Stomach (tissue), 8 donors: ENCODE measurements at regions not wholly inside any gene's neighbourhood (a gene's known extent, or its start where the extent isn't known, plus 50 kb on each side); places are given as distances from the start of the nearest gene placed in this dataset.
A peak's percentile ranks its signal among the peaks of the same experiment; 100 is the strongest.
"Not testable (repeated sequence)": the region's sequence is repeated elsewhere in the genome, so short reads cannot be mapped to it uniquely, and the experiment has no call there.

Experiments
- DNase-seq, 2 donors: peaks; one replicate each; pipeline versions ENCODE4 v3.0.0 to v3.0.0-alpha.2; 2013 to 2019
- H3K27ac ChIP-seq, 5 donors: fragments of 200-600 bp in 4 of 5; sonication (generic) in 4 of 5; one replicate each; pipeline ENCODE4 v1.5.1; 2013 to 2019; ENCODE audit warnings: mild to moderate bottlenecking in 1 of 5, moderate library complexity in 1 of 5
- H3K27me3 ChIP-seq, 3 donors: fragments of 200-600 bp; sonication (generic); one replicate each; pipeline ENCODE4 v1.5.1; 2017 to 2019; ENCODE audit warnings: mixed run types in 1 of 3
- H3K36me3 ChIP-seq, 4 donors: fragments of 200-600 bp; sonication (generic); 1 replicate in 3 of 4; 2 replicates in 1 of 4; pipeline ENCODE4 v1.5.1; 2016 to 2019
- H3K4me1 ChIP-seq, 4 donors: fragments of 200-600 bp; sonication (generic); one replicate each; pipeline ENCODE4 v1.5.1; 2016 to 2019
- H3K4me3 ChIP-seq, 4 donors: fragments of 200-600 bp; sonication (generic) in 3 of 4; one replicate each; pipeline ENCODE4 v1.5.1; 2016 to 2019; ENCODE audit warnings: mild to moderate bottlenecking in 1 of 4
- H3K9me3 ChIP-seq, 4 donors: fragments of 200-600 bp; sonication (generic); one replicate each; pipeline ENCODE4 v1.5.1; 2016 to 2019
- WGBS, 5 donors: extraction: QIAGEN DNeasy Blood & Tissue Kit in 3 of 5; methylation state at CpG; one replicate each; pipeline versions ENCODE4 v1.1.5 to v1.1.7; 2013 to 2018; 5-methylcytosine and 5-hydroxymethylcytosine counted together
- intact Hi-C: fragments of 100-400 bp; cut with DNase I; formaldehyde crosslinking; loops from one replicate; pipeline ENCODE4 v1.15.1; 2023; ENCODE audit warnings: low total_unique reads
- small RNA-seq, 4 donors: library from RNA; depleted of rRNA; stranded (forward); fragments of <200 nt; gene quantifications; one replicate each; pipeline ENCODE3, GENCODE V24; 2016
- donor health status: healthy with polysubstance abuse.
- donor health status: Bipolar disorder and iron deficiency.
- donor health status: healthy.

DNA sequence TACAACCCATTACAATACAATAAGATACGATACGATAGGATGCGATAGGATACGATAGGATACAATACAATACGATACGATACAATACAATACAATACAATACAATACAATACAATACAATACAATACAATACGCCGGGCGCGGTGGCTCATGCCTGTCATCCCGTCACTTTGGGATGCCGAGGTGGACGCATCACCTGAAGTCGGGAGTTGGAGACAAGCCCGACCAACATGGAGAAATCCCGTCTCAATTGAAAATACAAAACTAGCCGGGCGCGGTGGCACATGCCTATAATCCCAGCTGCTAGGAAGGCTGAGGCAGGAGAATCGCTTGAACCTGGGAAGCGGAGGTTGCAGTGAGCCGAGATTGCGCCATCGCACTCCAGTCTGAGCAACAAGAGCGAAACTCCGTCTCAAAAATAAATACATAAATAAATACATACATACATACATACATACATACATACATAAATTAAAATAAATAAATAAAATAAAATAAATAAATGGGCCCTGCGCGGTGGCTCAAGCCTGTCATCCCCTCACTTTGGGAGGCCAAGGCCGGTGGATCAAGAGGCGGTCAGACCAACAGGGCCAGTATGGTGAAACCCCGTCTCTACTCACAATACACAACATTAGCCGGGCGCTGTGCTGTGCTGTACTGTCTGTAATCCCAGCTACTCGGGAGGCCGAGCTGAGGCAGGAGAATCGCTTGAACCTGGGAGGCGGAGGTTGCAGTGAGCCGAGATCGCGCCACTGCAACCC is 2275.6 kb upstream of the TPTE start:
- H3K36me3 ChIP-seq, H3K4me3 ChIP-seq, intact Hi-C loops, H3K4me1 ChIP-seq, H3K9me3 ChIP-seq, DNase-seq, H3K27ac ChIP-seq, H3K27me3 ChIP-seq: not testable (repeated sequence)
- WGBS, 5 donors = no CpG with 5 or more reads among the region's 40 CpGs

DNA sequence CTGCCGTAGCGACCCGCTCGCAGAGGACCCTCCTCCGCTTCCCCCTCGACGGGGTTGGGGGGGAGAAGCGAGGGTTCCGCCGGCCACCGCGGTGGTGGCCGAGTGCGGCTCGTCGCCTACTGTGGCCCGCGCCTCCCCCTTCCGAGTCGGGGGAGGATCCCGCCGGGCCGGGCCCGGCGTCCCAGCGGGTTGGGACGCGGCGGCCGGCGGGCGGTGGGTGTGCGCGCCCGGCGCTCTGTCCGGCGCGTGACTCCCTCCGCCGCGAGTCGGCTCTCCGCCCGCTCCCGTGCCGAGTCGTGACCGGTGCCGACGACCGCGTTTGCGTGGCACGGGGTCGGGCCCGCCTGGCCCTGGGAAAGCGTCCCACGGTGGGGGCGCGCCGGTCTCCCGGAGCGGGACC is 2269.7 kb upstream of the TPTE start:
- H3K9me3 ChIP-seq, H3K4me3 ChIP-seq, H3K27me3 ChIP-seq, DNase-seq, H3K36me3 ChIP-seq, H3K4me1 ChIP-seq, intact Hi-C loops, H3K27ac ChIP-seq: not testable (repeated sequence)
- WGBS, 5 donors = no CpG with 5 or more reads among the region's 64 CpGs

GRCh38 chr21:8255094-8255493 is 2266.3 kb upstream of the TPTE start:
- H3K27ac ChIP-seq, H3K4me1 ChIP-seq, H3K36me3 ChIP-seq, H3K9me3 ChIP-seq, H3K27me3 ChIP-seq, H3K4me3 ChIP-seq, intact Hi-C loops: not testable (repeated sequence)
- no CpG with 5 or more reads among the region's 30 CpGs for WGBS, 5 donors
- DNase-seq = peak in 1 of 2 donors; percentile 2

GRCh38 chr21:8257083-8257799 is 2264.1 kb upstream of the TPTE start:
- WGBS, 5 donors = 44% methylated on average over 25 of the region's 143 CpGs; no CpG with 5 or more reads in 4 of the 5 donors
- peak; percentile 0 to 20 for DNase-seq
- intact Hi-C loops, H3K4me3 ChIP-seq, H3K27ac ChIP-seq, H3K9me3 ChIP-seq, H3K4me1 ChIP-seq, H3K36me3 ChIP-seq, H3K27me3 ChIP-seq: not testable (repeated sequence)

DNA sequence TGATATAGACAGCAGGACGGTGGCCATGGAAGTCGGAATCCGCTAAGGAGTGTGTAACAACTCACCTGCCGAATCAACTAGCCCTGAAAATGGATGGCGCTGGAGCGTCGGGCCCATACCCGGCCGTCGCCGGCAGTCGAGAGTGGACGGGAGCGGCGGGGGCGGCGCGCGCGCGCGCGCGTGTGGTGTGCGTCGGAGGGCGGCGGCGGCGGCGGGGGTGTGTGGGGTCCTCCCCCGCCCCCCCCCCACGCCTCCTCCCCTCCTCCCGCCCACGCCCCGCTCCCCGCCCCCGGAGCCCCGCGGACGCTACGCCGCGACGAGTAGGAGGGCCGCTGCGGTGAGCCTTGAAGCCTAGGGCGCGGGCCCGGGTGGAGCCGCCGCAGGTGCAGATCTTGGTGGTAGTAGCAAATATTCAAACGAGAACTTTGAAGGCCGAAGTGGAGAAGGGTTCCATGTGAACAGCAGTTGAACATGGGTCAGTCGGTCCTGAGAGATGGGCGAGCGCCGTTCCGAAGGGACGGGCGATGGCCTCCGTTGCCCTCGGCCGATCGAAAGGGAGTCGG is 2261.2 kb upstream of the TPTE start:
- H3K27ac ChIP-seq, H3K36me3 ChIP-seq, H3K4me1 ChIP-seq, DNase-seq, H3K4me3 ChIP-seq, intact Hi-C loops, H3K27me3 ChIP-seq, H3K9me3 ChIP-seq: not testable (repeated sequence)
- no CpG with 5 or more reads among the region's 66 CpGs for WGBS, 5 donors

Small RNAs in the stretch of these regions (small RNA-seq; reads per million reads assigned to genes)
- gene MIR3648-1 = 0 reads per million in 4 donors
- 0 reads per million in 4 donors for gene MIR3687-1
- gene MIR6724-1 = 0 reads per million in 4 donors
- gene MIR6724-2 = 0 reads per million in 4 donors
- gene RF01518 = 0 reads per million in 4 donors
- 0 reads per million in 4 donors for gene RNA5-8SN2
